ENCODE measurements at regions not wholly inside any gene's neighbourhood (a gene's known extent, or its start where the extent isn't known, plus 50 kb on each side); places are given as distances from the start of the nearest gene placed in this dataset.

GRCh38 chr4:141833209-141833608 is 196.8 kb downstream of the IL15 start:
- TF ChIP-seq CREB1 (IDR thresholded peaks at IDR 0.05; ENCODE audit: low read depth) (no peak), EGR1 (IDR thresholded peaks at IDR 0.05) (no peak), CEBPB (IDR thresholded peaks at IDR 0.05) (no peak), MAX (IDR thresholded peaks at IDR 0.05) (no peak)

DNA sequence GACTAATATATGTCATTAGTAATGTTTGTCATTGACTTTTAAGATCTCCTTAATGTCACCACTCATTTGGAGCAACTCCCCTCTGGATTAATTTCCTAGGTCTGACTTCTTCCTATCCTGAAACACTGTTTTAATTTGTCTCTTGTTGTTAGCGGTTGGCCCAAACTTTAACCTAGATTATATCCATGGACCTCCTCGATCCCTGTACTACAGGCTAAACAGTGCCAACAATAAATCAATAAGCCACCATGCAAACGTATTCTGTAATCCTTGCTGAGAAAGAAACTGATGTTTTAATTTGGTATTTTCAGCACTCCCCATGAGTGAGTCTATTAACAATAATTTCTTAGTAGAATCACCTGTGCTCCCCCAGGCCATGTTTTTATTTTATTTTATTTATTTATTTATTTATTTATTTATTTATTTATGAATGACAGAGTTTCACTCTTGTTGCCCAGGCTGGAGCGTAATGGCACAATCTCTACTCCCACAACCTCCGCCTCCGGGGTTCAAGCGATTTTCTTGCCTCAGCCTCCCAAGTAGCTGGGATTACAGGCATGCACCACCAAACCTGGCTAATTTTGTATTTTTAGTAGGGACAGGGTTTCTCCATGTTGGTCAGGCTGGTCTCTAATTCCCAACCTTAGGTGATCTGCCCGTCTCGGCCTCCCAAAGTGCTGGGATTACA is 204.1 kb downstream of the IL15 start:
- TF ChIP-seq EGR1 (IDR thresholded peaks at IDR 0.05) (no peak), TEAD4 (IDR thresholded peaks at IDR 0.05) (no peak), REST (IDR thresholded peaks at IDR 0.05; ENCODE audit: low read depth) (no peak), RAD21 (IDR thresholded peaks at IDR 0.05; ENCODE audit: low read depth) (no peak), CEBPB (IDR thresholded peaks at IDR 0.05) (no peak), ZBTB7A (IDR thresholded peaks at IDR 0.05; ENCODE audit: low read depth) (no peak), TAF1 (IDR thresholded peaks at IDR 0.05; ENCODE audit: low read depth) (no peak), TCF12 (IDR thresholded peaks at IDR 0.05; ENCODE audit: low read depth) (no peak)

DNA sequence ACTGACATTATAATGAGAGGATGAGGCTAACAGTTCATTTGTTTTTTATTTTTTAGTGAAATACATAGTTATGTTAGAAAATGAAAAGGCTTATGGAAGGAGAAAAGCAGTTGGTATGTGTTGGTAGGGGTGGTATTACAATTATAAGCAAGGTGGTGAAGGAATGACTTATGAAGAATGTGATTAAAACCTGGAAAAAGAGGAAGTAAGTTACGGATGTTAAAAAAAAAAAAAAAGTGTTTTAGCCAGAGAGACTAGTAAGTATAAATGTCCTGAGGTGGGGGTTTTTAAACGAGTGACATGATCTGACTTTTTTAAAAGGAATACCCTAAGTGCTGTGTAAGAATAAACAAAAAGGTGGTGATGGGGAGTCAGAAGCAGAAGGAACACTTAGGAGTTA is 206.8 kb downstream of the IL15 start:
- TF ChIP-seq EGR1 (IDR thresholded peaks at IDR 0.05) (no peak), REST (IDR thresholded peaks at IDR 0.05; ENCODE audit: low read depth) (no peak), RAD21 (IDR thresholded peaks at IDR 0.05; ENCODE audit: low read depth) (no peak), NFIC (IDR thresholded peaks at IDR 0.05) (no peak), TEAD4 (IDR thresholded peaks at IDR 0.05) (no peak), ZBTB7A (IDR thresholded peaks at IDR 0.05; ENCODE audit: low read depth) (no peak)

- no peak for TF ChIP-seq TEAD4 (IDR thresholded peaks at IDR 0.05)
- no peak for TF ChIP-seq TAF1 (IDR thresholded peaks at IDR 0.05; ENCODE audit: low read depth)
- no peak for TF ChIP-seq EP300 (IDR thresholded peaks at IDR 0.05; ENCODE audit: borderline replicate concordance)
- no peak for TF ChIP-seq RAD21 (IDR thresholded peaks at IDR 0.05; ENCODE audit: low read depth)
- TF ChIP-seq YY1 (IDR thresholded peaks at IDR 0.05; ENCODE audit: low read depth) = no peak
- TF ChIP-seq CEBPB (IDR thresholded peaks at IDR 0.05) = no peak
- no peak for TF ChIP-seq NFIC (IDR thresholded peaks at IDR 0.05)
- no peak for TF ChIP-seq TCF12 (IDR thresholded peaks at IDR 0.05; ENCODE audit: low read depth)
- no peak for TF ChIP-seq EGR1 (IDR thresholded peaks at IDR 0.05)
- TF ChIP-seq REST (IDR thresholded peaks at IDR 0.05; ENCODE audit: low read depth) = no peak
- no peak for TF ChIP-seq ZBTB7A (IDR thresholded peaks at IDR 0.05; ENCODE audit: low read depth)
- TF ChIP-seq, protein P1, sequence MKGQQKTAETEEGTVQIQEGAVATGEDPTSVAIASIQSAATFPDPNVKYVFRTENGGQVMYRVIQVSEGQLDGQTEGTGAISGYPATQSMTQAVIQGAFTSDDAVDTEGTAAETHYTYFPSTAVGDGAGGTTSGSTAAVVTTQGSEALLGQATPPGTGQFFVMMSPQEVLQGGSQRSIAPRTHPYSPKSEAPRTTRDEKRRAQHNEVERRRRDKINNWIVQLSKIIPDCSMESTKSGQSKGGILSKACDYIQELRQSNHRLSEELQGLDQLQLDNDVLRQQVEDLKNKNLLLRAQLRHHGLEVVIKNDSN (IDR thresholded peaks at IDR 0.05) = no peak
- TF ChIP-seq FOXM1 (IDR thresholded peaks at IDR 0.05; ENCODE audit: borderline replicate concordance, low read depth) = no peak
- TF ChIP-seq MAX (IDR thresholded peaks at IDR 0.05) = no peak
These were observed 209.5 kb downstream of the IL15 start for GRCh38 chr4:141845901-141846300.

DNA sequence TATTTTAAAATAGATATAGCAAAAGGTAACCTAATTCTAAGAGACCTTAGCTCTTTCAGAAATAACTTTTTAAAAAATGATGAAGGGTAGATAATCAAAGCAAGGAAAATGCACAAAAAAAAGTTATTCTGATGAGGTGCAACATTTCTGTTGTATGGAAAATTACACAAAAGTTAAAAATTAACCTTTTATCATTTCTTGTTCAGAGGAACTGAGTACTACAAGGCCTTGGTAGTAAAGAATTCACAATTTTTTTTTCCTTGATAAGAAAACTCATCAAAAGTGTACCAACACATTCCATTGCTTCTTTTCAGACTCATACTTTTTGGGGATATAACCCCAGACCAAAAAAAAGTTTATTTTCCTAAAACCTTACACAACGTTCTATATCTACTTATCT is 213.0 kb downstream of the IL15 start:
- no peak for TF ChIP-seq RAD21 (IDR thresholded peaks at IDR 0.05; ENCODE audit: low read depth)
- no peak for TF ChIP-seq TAF1 (IDR thresholded peaks at IDR 0.05; ENCODE audit: low read depth)
- no peak for TF ChIP-seq EP300 (IDR thresholded peaks at IDR 0.05; ENCODE audit: borderline replicate concordance)
- TF ChIP-seq ZBTB7A (IDR thresholded peaks at IDR 0.05; ENCODE audit: low read depth) = no peak
- no peak for TF ChIP-seq CREB1 (IDR thresholded peaks at IDR 0.05; ENCODE audit: low read depth)
- TF ChIP-seq MAX (IDR thresholded peaks at IDR 0.05) = no peak
- no peak for TF ChIP-seq REST (IDR thresholded peaks at IDR 0.05; ENCODE audit: low read depth)
